GM18868 (cell line): ENCODE measurements at regions not wholly inside any gene's neighbourhood (a gene's known extent, or its start where the extent isn't known, plus 50 kb on each side); places are given as distances from the start of the nearest gene placed in this dataset.

Experiments
- ATAC-seq: cut with Tn5 transposase; IDR thresholded peaks from one replicate; pipeline ENCODE4 v1.9.1; 2021; ENCODE audit warnings: mild to moderate bottlenecking, moderate library complexity; ENCODE audit not compliant: unreplicated experiment

GRCh38 chr7:27362026-27362425 is 119.4 kb downstream of the EVX1 start:
- ATAC-seq = no peak

GRCh38 chr7:27364344-27364758 is 121.7 kb downstream of the EVX1 start:
- ATAC-seq = no peak

GRCh38 chr7:27367179-27367932 is 124.8 kb downstream of the EVX1 start:
- ATAC-seq = no peak

- ATAC-seq = no peak
These were observed 125.4 kb downstream of the EVX1 start for GRCh38 chr7:27367933-27368549.

GRCh38 chr7:27374958-27375841 is 132.6 kb downstream of the EVX1 start:
- ATAC-seq = no peak

GRCh38 chr7:27375958-27376357 is 133.4 kb downstream of the EVX1 start:
- ATAC-seq = no peak

GRCh38 chr7:27377988-27378387 is 135.4 kb downstream of the EVX1 start:
- ATAC-seq = no peak

GRCh38 chr7:27382307-27382706 is 139.7 kb downstream of the EVX1 start:
- ATAC-seq = no peak

- no peak for ATAC-seq
These were observed 144.0 kb downstream of the EVX1 start for GRCh38 chr7:27386581-27386980.

GRCh38 chr7:27387864-27388263 is 145.3 kb downstream of the EVX1 start:
- ATAC-seq = no peak

- no peak for ATAC-seq
These were observed 146.0 kb downstream of the EVX1 start for GRCh38 chr7:27388561-27388960.

- no peak for ATAC-seq
These were observed 146.9 kb downstream of the EVX1 start for GRCh38 chr7:27389496-27389895.

GRCh38 chr7:27392477-27392876 is 149.9 kb downstream of the EVX1 start:
- ATAC-seq = no peak

GRCh38 chr7:27394871-27395270 is 152.3 kb downstream of the EVX1 start:
- no peak for ATAC-seq

- no peak for ATAC-seq
These were observed 153.0 kb downstream of the EVX1 start for GRCh38 chr7:27395626-27396025.

- ATAC-seq = no peak
These were observed 154.9 kb downstream of the EVX1 start for GRCh38 chr7:27397503-27397902.

- ATAC-seq = no peak
These were observed 156.2 kb downstream of the EVX1 start for GRCh38 chr7:27398851-27399250.

- no peak for ATAC-seq
These were observed 157.4 kb downstream of the EVX1 start for GRCh38 chr7:27399791-27400567.

GRCh38 chr7:27405780-27406179 is 163.2 kb downstream of the EVX1 start:
- ATAC-seq = no peak

- ATAC-seq = no peak
These were observed 166.7 kb downstream of the EVX1 start for GRCh38 chr7:27409311-27409710.

GRCh38 chr7:27409776-27410175 is 167.2 kb downstream of the EVX1 start:
- ATAC-seq = no peak
